ENCODE measurements at regions not wholly inside any gene's neighbourhood (a gene's known extent, or its start where the extent isn't known, plus 50 kb on each side); places are given as distances from the start of the nearest gene placed in this dataset.

- TF ChIP-seq CTCF (IDR thresholded peaks at IDR 0.05) (no peak), POLR2A (IDR thresholded peaks at IDR 0.05) (no peak)
Measured at GRCh38 chr12:89889062-89889461, 180.4 kb upstream of the ATP2B1 start.
